CD4-positive, alpha-beta T cell (primary cell): ENCODE measurements at regions not wholly inside any gene's neighbourhood (a gene's known extent, or its start where the extent isn't known, plus 50 kb on each side); places are given as distances from the start of the nearest gene placed in this dataset.

ENCODE experiments used
- ATAC-seq: fragments of 200-7000 bp; cut with Tn5 transposase; one replicate; pipeline ENCODE4 v1.10.0; 2022; ENCODE audit warnings: mild to moderate bottlenecking; ENCODE audit not compliant: poor library complexity
- CTCF ChIA-PET: fragments of 350-600 bp; sonication (Branson Sonifier 250); formaldehyde crosslinking; loops from one replicate; lab custom pipeline; 2021; ENCODE audit warnings: antibody characterized with exemption, inconsistent platforms; lab: Charles Lee
- POLR2A ChIA-PET: fragments of 350-600 bp; sonication (Branson Sonifier 250); formaldehyde crosslinking; loops from one replicate; lab custom pipeline; 2021; ENCODE audit warnings: antibody characterized with exemption, inconsistent platforms; lab: Charles Lee
- DNase-seq, 14 experiments: peaks; one replicate each; pipeline ENCODE4 v3.0.0-alpha.2; 2013 to 2020; ENCODE audit warnings: mixed read lengths in 2 of 14
- H3K27ac ChIP-seq, 2 donors: one replicate each; pipeline versions ENCODE4 v1.5.1 to v1.7.0; 2013; ENCODE audit warnings: low read length in 2 of 2, low read depth in 1 of 2, mild to moderate bottlenecking in 1 of 2
- H3K27me3 ChIP-seq, 2 experiments: 1 replicate in 1 of 2; 2 replicates in 1 of 2; pipeline versions ENCODE4 v1.6.1 to v1.7.0; 2013; ENCODE audit warnings: low read length in 2 of 2, control low read depth in 1 of 2, mild to moderate bottlenecking in 1 of 2, moderate library complexity in 1 of 2; ENCODE audit not compliant: insufficient read depth in 2 of 2, control insufficient read depth in 1 of 2
- H3K36me3 ChIP-seq: one replicate; pipeline ENCODE4 v1.6.1; 2013; ENCODE audit warnings: low read length, control low read depth; ENCODE audit not compliant: insufficient read depth
- H3K4me1 ChIP-seq: one replicate; pipeline ENCODE4 v1.6.1; 2013; ENCODE audit warnings: low read length, control low read depth; ENCODE audit not compliant: insufficient read depth
- H3K4me3 ChIP-seq: one replicate; pipeline ENCODE4 v1.5.1; 2013; ENCODE audit warnings: mild to moderate bottlenecking, low read length, moderate library complexity
- H3K9me3 ChIP-seq, 2 experiments: 1 replicate in 1 of 2; 2 replicates in 1 of 2; pipeline versions ENCODE4 v1.6.1 to v1.7.0; 2013; ENCODE audit warnings: low read length in 2 of 2, mild to moderate bottlenecking in 2 of 2, control low read depth in 1 of 2, moderate library complexity in 1 of 2; ENCODE audit not compliant: control insufficient read depth in 1 of 2, insufficient read depth in 1 of 2
- H3K27ac Mint-ChIP-seq: one replicate; pipeline ENCODE4 v1.8.0; 2020; ENCODE audit warnings: mixed read lengths
- H3K27me3 Mint-ChIP-seq: one replicate; pipeline ENCODE4 v1.8.0; 2021; ENCODE audit warnings: mixed read lengths
- H3K36me3 Mint-ChIP-seq: one replicate; pipeline ENCODE4 v1.8.0; 2021; ENCODE audit warnings: low read depth, mixed read lengths
- H3K4me1 Mint-ChIP-seq: one replicate; pipeline ENCODE4 v1.8.0; 2021; ENCODE audit warnings: low read depth, mixed read lengths
- H3K4me3 Mint-ChIP-seq: one replicate; pipeline ENCODE4 v1.8.0; 2020; ENCODE audit warnings: mild to moderate bottlenecking, mixed read lengths
- H3K9me3 Mint-ChIP-seq: one replicate; pipeline ENCODE4 v1.8.0; 2020; ENCODE audit warnings: mixed read lengths
- CTCF ChIP-seq: fragments of 200-600 bp; IDR thresholded peaks from one replicate; pipeline ENCODE4 v1.8.0; 2022; ENCODE audit warnings: antibody characterized with exemption, mild to moderate bottlenecking
- intact Hi-C, 2 experiments: fragments of 100-400 bp; cut with DNase I in 1 of 2; cut with micrococcal nuclease in 1 of 2; formaldehyde crosslinking; loops; one replicate each; pipeline versions ENCODE4 v1.15.1 to v1.9.0; 2023 to 2025; cut with DNase I, micrococcal nuclease

DNA sequence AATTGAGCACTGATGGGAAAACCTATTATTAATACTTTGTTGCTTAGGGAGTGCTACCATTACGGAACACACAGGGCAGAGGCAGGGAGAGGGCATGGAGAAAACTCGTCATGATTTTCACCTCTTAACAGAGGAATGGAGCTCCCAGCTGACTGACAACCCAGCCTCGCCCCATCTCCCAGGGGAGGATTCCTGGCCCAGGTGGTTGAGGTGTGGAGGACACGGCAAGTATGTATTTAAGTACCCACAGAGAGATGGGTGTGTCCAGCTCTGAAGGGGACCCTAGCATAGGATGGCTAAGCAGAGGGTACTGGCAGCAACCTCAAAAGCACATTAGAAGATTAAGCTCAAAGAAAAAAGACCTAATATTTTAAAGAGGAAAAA, 261.9 kb upstream of the MOCS1 start:
- no peaks in the 10 kb centered on the region for H3K4me1 ChIP-seq
- no peak for TF ChIP-seq CTCF
- ChIA-PET CTCF (no interaction called here), POLR2A (no interaction called here)
- H3K27me3 ChIP-seq = no peaks in the 10 kb centered on the region
- H3K27me3 Mint-ChIP-seq = peaks cover 6% of the 10 kb centered on the region
- H3K27ac Mint-ChIP-seq = no peak overlapping the region
- no peak for DNase-seq
- no peak overlapping the region for H3K27ac ChIP-seq
- no peak for ATAC-seq
- H3K4me3 Mint-ChIP-seq = no peak overlapping the region
- no peak overlapping the region for H3K4me3 ChIP-seq
- H3K4me1 Mint-ChIP-seq = no peaks in the 10 kb centered on the region
- H3K9me3 Mint-ChIP-seq = peaks cover 3% of the 10 kb centered on the region
- no peaks in the 10 kb centered on the region for H3K36me3 Mint-ChIP-seq
- no peaks in the 10 kb centered on the region for H3K36me3 ChIP-seq
- intact Hi-C loops = no loop called here
- peaks cover 0 to 6% of the 10 kb centered on the region in 2 experiments for H3K9me3 ChIP-seq

GRCh38 chr6:40195428-40196134, 261.3 kb upstream of the MOCS1 start:
- intact Hi-C loops = no loop called here
- Mint-ChIP-seq H3K4me3 (no peak overlapping the region), H3K9me3 (no peaks in the 10 kb centered on the region), H3K27ac (no peak overlapping the region), H3K36me3 (no peaks in the 10 kb centered on the region), H3K27me3 (peaks cover 10% of the 10 kb centered on the region), H3K4me1 (no peaks in the 10 kb centered on the region)
- TF ChIP-seq CTCF = no peak
- ChIA-PET POLR2A (no interaction called here), CTCF (no interaction called here)
- ATAC-seq = no peak
- H3K36me3 ChIP-seq = no peaks in the 10 kb centered on the region
- DNase-seq = no peak
- no peaks in the 10 kb centered on the region for H3K4me1 ChIP-seq
- no peak overlapping the region for H3K27ac ChIP-seq
- H3K27me3 ChIP-seq = no peaks in the 10 kb centered on the region
- H3K9me3 ChIP-seq = peaks cover 0 to 6% of the 10 kb centered on the region in 2 experiments
- H3K4me3 ChIP-seq = no peak overlapping the region

DNA sequence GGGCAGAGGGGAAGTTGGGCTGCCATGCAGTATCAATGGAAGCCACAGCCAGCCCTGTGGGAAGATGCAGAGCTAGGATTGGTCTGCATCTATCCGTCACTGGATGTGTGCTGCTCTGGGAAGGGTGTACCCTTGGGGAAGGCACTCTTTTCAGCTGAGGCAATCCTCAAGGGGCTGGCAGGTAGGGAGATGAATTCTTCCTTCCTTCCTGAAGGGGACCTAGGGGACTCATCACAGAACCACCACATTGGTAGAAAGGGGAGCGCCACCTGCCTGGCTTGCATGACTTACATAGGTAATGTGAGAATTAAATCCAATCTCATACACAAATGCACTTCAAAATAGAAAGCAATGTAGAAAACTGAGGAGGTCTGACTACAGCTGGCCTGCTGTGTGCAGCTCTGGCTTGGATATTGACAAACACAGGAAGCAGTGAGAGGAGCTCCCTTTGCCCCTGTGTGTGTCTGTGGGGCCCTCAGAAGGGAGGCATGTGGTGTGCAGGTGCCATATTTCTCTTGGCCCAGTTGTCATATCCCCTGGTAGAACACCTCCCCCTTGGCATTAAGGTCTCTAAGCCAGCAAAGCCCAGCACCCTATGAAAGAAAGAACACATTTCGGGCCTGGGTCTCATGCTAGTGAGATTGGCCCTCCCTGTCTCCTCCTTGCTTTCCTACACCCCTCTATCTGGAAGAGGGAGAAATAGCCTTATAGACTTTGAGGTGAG, 260.3 kb upstream of the MOCS1 start:
- no peaks in the 10 kb centered on the region for H3K36me3 ChIP-seq
- no peak overlapping the region for H3K4me3 ChIP-seq
- H3K27me3 ChIP-seq = no peaks in the 10 kb centered on the region
- no peaks in the 10 kb centered on the region for H3K4me1 ChIP-seq
- H3K4me1 Mint-ChIP-seq = no peaks in the 10 kb centered on the region
- no peak for TF ChIP-seq CTCF
- peaks cover 11% of the 10 kb centered on the region for H3K27me3 Mint-ChIP-seq
- H3K36me3 Mint-ChIP-seq = no peaks in the 10 kb centered on the region
- ChIA-PET CTCF (no interaction called here), POLR2A (no interaction called here)
- no peak overlapping the region for H3K27ac Mint-ChIP-seq
- H3K27ac ChIP-seq = no peak overlapping the region
- DNase-seq (no peak), ATAC-seq (no peak)
- H3K9me3 Mint-ChIP-seq = no peaks in the 10 kb centered on the region
- H3K4me3 Mint-ChIP-seq = no peak overlapping the region
- intact Hi-C loops = no loop called here
- H3K9me3 ChIP-seq = peaks cover 0 to 6% of the 10 kb centered on the region in 2 experiments
